GM13976 (cell line): ENCODE measurements at regions not wholly inside any gene's neighbourhood (a gene's known extent, or its start where the extent isn't known, plus 50 kb on each side); places are given as distances from the start of the nearest gene placed in this dataset.
"Not testable (repeated sequence)": the region's sequence is repeated elsewhere in the genome, so short reads cannot be mapped to it uniquely, and the experiment has no call there.

Experiments used
- DNase-seq: peaks from one replicate; pipeline ENCODE4 v3.0.0; 2012; ENCODE audit warnings: low spot score
- CTCF ChIP-seq: IDR thresholded peaks from 2 replicates; pipeline ENCODE4 v1.5.1; 2012; ENCODE audit warnings: borderline replicate concordance, mild to moderate bottlenecking; ENCODE audit not compliant: insufficient read depth; ENCODE audit errors: extremely low read depth, missing control alignments, control extremely low read depth
- in situ Hi-C: fragments of 300-500 bp; cut with MboI; formaldehyde crosslinking; loops from one replicate; pipeline ENCODE4 v1.12.0; 2022; ENCODE audit warnings: low sequenced_read_pairs, mixed read lengths, inconsistent platforms; ENCODE audit not compliant: unreplicated experiment

GRCh38 chr4:101414496-101414895 is 67.2 kb upstream of the PPP3CA start:
- in situ Hi-C loops = loop anchor here (10.0 kb wide), 1 partner anchor 140 kb away; no protein-coding TSS in a partner anchor
- TF ChIP-seq CTCF = no peak

GRCh38 chr4:101411926-101412325 is 64.6 kb upstream of the PPP3CA start:
- no peak for TF ChIP-seq CTCF
- DNase-seq = no peak
- in situ Hi-C loops = loop anchor here (10.0 kb wide), 1 partner anchor 137 kb away; no protein-coding TSS in a partner anchor

More at GRCh38 chr4:101414496-101414895, 67.2 kb upstream of the PPP3CA start:
- no peak for DNase-seq

- in situ Hi-C loops = loop anchor here (10.0 kb wide), 1 partner anchor 137 kb away; no protein-coding TSS in a partner anchor
- not testable (repeated sequence) for DNase-seq
Measured at GRCh38 chr4:101411281-101411910, 64.1 kb upstream of the PPP3CA start.

- DNase-seq = no peak
- in situ Hi-C loops = no loop called here
- no peak for TF ChIP-seq CTCF
Measured at GRCh38 chr4:101400096-101400495, 52.8 kb upstream of the PPP3CA start.

GRCh38 chr4:101398807-101399206 is 51.5 kb upstream of the PPP3CA start:
- in situ Hi-C loops = no loop called here
- TF ChIP-seq CTCF = no peak
- DNase-seq = no peak
